ENCODE measurements at regions not wholly inside any gene's neighbourhood (a gene's known extent, or its start where the extent isn't known, plus 50 kb on each side); places are given as distances from the start of the nearest gene placed in this dataset.

- Histone ChIP-seq H4K20me1 (ENCODE audit: insufficient read depth, poor library complexity, severe bottlenecking) (no peaks in the 10 kb centered on the region), H2AFZ (no peak overlapping the region), H3K9me3 (ENCODE audit: low read depth) (no peaks in the 10 kb centered on the region), H3K36me3 (replicated peaks; ENCODE audit: insufficient read depth, low read depth) (no peaks in the 10 kb centered on the region), H3K27me3 (peaks cover 10% of the 10 kb centered on the region), H3K27ac (no peak overlapping the region), H3K4me2 (peak overlapping the region; percentile 43), H3K4me1 (ENCODE audit: insufficient read depth) (no peaks in the 10 kb centered on the region), H3K9me2 (replicated peaks; ENCODE audit: insufficient read depth) (no peaks in the 10 kb centered on the region), H3K79me2 (no peaks in the 10 kb centered on the region), H3K4me3 (no peak overlapping the region)
- no peak for DNase-seq (ENCODE audit: low spot score)
- WGBS (ENCODE audit: low lambda C conversion rate, missing lambda C conversion rate) = 70% methylated on average over 1 of the region's 1 CpG
- TF ChIP-seq EZH2 (IDR thresholded peaks at IDR 0.05; ENCODE audit: borderline replicate concordance) (no peak), CTCF (IDR thresholded peaks at IDR 0.05; ENCODE audit: poor library complexity) (no peak), EZH2phosphoT487 (IDR thresholded peaks at IDR 0.05; ENCODE audit: low read depth, severe bottlenecking, unreplicated experiment) (no peak)
These were observed 56.9 kb upstream of the C3orf49 start for GRCh38 chr3:63762180-63762579.

GRCh38 chr3:63762934-63763550 lies 56.1 kb upstream of the C3orf49 start:
- no peak overlapping the region for H2AFZ ChIP-seq
- TF ChIP-seq EZH2phosphoT487 (IDR thresholded peaks at IDR 0.05; ENCODE audit: low read depth, severe bottlenecking, unreplicated experiment) = no peak
- no peak for TF ChIP-seq CTCF (IDR thresholded peaks at IDR 0.05; ENCODE audit: poor library complexity)
- TF ChIP-seq EZH2 (IDR thresholded peaks at IDR 0.05; ENCODE audit: borderline replicate concordance) = no peak
- H3K9me2 ChIP-seq (replicated peaks; ENCODE audit: insufficient read depth) = no peaks in the 10 kb centered on the region
- no peaks in the 10 kb centered on the region for H3K36me3 ChIP-seq (replicated peaks; ENCODE audit: insufficient read depth, low read depth)
- H3K27me3 ChIP-seq = peaks cover 10% of the 10 kb centered on the region
- no peaks in the 10 kb centered on the region for H3K79me2 ChIP-seq
- H3K9me3 ChIP-seq (ENCODE audit: low read depth) = no peaks in the 10 kb centered on the region
- peak overlapping the region; percentile 43 for H3K4me2 ChIP-seq
- no peaks in the 10 kb centered on the region for H4K20me1 ChIP-seq (ENCODE audit: insufficient read depth, poor library complexity, severe bottlenecking)
- no peak for DNase-seq (ENCODE audit: low spot score)
- H3K27ac ChIP-seq = no peak overlapping the region
- no peaks in the 10 kb centered on the region for H3K4me1 ChIP-seq (ENCODE audit: insufficient read depth)
- no peak overlapping the region for H3K4me3 ChIP-seq
- WGBS (ENCODE audit: low lambda C conversion rate, missing lambda C conversion rate) = 57% methylated on average over 5 of the region's 5 CpGs

- no peak for TF ChIP-seq CTCF (IDR thresholded peaks at IDR 0.05; ENCODE audit: poor library complexity)
- TF ChIP-seq EZH2 (IDR thresholded peaks at IDR 0.05; ENCODE audit: borderline replicate concordance) = no peak
- TF ChIP-seq EZH2phosphoT487 (IDR thresholded peaks at IDR 0.05; ENCODE audit: low read depth, severe bottlenecking, unreplicated experiment) = no peak
- whole genome bisulfite sequencing (ENCODE audit: low lambda C conversion rate, missing lambda C conversion rate) = 94% methylated on average over 7 of the region's 7 CpGs
- no peaks in the 10 kb centered on the region for H3K79me2 ChIP-seq
These were observed 54.6 kb upstream of the C3orf49 start for GRCh38 chr3:63764511-63764910.

More at GRCh38 chr3:63764511-63764910, 54.6 kb upstream of the C3orf49 start:
- Histone ChIP-seq H3K4me3 (no peak overlapping the region), H3K27me3 (peaks cover 10% of the 10 kb centered on the region), H4K20me1 (ENCODE audit: insufficient read depth, poor library complexity, severe bottlenecking) (no peaks in the 10 kb centered on the region), H3K4me1 (ENCODE audit: insufficient read depth) (no peaks in the 10 kb centered on the region), H3K4me2 (no peak overlapping the region), H3K27ac (no peak overlapping the region), H3K9me2 (replicated peaks; ENCODE audit: insufficient read depth) (no peaks in the 10 kb centered on the region), H2AFZ (no peak overlapping the region), H3K9me3 (ENCODE audit: low read depth) (no peaks in the 10 kb centered on the region), H3K36me3 (replicated peaks; ENCODE audit: insufficient read depth, low read depth) (no peaks in the 10 kb centered on the region)
- no peak for DNase-seq (ENCODE audit: low spot score)

All from hepatocyte (in vitro differentiated cells).